Activated CD4-positive, CD25-positive, alpha-beta regulatory T cell treated with anti-CD3 and anti-CD28 coated beads, Interleukin-2, amount 50 U/mL, for 24 hours (primary cell): ENCODE measurements at regions not wholly inside any gene's neighbourhood (a gene's known extent, or its start where the extent isn't known, plus 50 kb on each side); places are given as distances from the start of the nearest gene placed in this dataset.

Experiments used
- ATAC-seq, 2 donors: fragments of 150-1000 bp; cut with Tn5 transposase; one replicate each; pipeline ENCODE4 v1.10.0; 2021; ENCODE audit warnings: mild to moderate bottlenecking in 1 of 2, moderate library complexity in 1 of 2

GRCh38 chr19:30222428-30222873 lies 149.7 kb upstream of the ZNF536 start:
- no peak for ATAC-seq

DNA sequence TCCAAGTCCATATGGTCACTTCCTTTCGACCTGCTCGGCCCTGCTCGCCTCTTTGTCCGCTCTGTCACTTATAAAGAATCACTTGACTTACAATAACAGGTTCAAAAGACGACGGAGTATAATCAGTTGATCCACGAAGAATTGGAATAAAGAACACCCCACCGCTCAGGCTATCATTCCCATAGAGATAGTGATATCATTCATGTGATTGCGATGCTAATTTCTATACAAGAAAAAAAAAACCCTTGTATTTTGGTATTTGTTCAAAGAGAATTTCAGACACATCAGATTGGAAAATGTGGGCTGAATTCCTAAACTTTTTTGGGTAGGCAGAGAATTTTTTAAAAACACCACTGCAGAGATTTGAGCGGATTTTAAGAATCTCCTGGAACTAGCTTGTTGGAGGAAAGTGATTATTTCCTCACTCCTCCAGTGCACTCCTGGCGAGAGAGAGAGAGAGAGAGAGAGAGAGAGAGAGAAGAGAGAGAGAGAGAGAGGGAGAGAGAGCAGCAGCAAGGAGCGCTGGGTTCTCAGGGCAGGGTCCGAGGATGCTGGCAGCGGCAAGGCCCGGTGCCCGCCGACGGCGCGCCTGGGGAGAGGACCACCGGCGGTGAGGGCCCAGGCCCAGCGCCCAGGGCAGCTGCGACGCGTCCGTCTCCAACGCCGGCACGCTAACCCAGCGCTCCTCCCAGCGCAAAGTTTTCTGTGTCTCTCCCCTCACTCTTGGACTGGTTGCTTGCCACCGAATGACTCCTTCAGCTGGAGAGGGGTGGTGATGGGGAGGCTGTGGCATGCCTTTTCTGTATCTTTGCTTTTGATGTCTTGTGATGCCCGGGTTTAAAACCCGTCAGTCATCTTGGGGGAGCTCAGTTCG lies 149.0 kb upstream of the ZNF536 start:
- no peak for ATAC-seq

GRCh38 chr19:30223866-30224688 lies 148.1 kb upstream of the ZNF536 start:
- ATAC-seq, result no peak

DNA sequence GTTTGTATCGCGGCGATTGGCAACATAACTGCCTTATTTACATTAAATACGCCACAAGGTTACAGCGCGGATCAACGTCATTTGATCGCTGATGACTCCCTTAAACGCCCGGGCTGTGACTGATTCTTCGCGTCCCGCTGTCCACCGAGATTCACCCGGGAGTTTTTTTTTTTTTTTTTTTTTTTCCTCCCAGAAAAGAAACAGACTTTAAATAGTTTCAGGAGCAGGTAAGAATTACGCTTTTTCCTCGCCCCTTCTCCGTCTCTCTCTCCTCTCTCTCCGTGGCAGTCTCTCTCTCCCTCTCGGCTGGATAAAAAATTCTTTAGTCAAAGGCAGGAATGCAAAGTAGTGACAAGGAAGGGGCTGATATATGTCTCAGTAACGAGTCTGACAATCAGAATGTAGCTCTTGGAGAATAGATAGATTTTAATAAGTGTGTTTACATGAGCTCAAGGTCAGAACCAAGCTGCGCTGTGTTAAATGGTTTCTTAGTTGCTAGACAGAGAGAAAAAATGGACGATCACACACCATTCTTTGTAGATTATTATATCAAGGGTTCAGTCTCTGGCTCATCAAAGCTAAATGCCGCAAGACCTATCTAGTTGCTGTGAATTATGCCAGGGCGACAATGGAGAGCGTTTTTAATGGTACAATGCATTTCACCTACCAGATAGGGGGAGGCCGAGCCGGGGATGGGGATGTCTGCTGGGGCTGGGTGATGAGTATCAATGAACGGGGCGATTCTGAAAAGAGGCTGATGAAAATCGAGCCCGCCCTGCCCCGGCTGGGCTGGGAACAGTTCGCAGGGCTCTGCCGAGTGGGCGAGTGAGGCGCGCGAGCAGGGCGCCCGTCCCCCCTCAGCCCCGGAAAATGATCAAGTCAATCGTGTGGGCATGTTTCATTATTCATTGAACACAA lies 147.2 kb upstream of the ZNF536 start:
- peak in 1 of 2 donors; percentile 28 for ATAC-seq

GRCh38 chr19:30225676-30226463 lies 146.3 kb upstream of the ZNF536 start:
- ATAC-seq, result no peak

DNA sequence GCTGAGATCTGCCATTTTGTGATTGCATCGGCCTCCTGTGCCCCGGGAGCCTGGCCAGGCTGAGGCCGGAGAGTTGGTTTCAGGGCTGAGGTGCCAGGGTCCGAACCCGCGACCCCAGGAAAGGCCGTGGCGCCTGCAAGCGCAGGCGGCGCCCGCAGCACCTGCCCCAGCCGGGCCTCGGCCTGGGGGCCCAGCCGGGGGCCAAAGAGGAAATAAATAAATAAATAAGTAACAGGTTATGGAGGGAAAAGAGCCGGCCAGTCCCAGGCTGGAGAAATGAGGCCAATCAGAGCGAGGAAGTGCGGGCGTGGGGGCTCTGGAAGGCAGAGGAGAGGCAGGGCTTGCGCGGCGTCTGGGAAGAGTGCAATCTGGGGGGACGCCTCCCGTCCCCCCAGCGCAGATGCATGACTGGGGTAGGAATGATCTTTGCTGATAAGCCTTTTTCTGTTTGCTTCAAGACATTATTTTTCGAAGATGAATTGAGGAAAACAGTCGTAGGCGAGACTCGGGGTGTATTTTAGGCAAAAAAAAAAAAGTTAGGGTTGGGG lies 145.6 kb upstream of the ZNF536 start:
- ATAC-seq, result no peak

GRCh38 chr19:30227012-30227621 lies 145.1 kb upstream of the ZNF536 start:
- no peak for ATAC-seq

GRCh38 chr19:30227661-30228112 lies 144.5 kb upstream of the ZNF536 start:
- ATAC-seq, result peak; percentile 62 to 63

DNA sequence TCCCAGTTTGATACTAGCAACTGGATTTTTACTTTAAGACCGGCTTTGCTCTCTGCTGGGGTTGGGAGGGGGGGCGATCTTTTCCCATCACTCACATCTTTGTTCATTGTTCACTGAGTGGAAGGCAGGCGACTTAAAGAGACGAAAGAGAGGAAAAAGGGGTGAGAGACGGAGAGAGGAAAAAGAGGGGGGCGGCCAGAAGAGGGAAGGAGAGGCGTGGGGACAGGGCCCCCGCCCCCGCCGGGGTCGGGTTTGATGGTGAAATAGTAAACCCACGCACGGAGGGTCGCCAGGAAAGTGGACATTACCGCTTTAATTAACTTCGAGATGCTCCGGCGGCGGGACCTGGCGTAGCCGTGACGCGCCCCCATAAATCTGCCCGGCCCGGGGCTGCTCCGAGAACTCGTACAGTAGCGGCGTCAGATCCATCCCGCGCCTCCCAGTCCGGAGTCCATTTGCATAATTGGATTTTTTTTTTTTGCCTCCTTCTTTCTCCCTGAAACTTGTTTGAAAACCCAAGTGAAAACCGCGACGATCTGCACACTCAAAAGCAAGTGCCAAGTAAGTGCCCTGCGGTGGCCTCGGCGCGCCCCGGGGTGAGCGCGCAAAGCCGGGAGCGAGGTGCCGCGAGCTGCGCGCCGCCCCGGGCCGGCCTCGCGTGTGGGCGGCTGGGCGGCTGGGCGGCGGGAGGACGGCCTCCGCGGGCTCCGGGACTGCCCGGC lies 143.9 kb upstream of the ZNF536 start:
- no peak for ATAC-seq

DNA sequence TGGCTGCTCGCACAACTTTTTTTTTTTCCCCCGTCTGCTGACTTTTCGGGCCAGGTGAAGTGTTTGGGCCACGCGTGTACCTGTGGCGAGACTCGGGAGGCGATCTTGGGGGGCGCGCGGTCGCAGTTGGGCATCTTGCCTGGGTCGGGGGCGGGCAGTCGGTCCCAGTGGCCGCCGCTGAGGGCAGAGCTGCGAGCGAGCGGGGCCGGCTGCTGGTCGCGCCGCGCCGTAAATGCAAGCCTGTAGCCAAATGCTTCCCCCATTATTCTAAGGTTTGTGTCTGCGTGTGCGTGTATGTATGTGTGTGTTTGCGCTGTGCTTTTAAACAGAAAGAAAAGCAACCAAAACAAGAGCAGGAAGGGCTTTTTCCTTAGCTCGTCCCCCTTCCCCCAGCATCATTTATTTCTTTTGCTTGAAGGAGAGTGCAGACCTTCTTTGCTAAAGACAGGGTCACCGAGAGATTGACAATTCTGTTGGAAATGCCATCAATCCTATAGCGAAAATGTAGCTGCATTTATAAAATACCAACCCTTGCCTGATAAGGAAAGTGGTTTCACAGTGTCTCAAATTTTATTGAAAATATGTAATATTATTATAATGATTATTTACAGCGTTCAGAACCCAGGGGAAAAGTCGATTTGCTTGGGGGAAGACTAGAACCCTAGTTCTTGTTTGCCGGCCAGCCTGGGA lies 143.2 kb upstream of the ZNF536 start:
- ATAC-seq, result no peak

DNA sequence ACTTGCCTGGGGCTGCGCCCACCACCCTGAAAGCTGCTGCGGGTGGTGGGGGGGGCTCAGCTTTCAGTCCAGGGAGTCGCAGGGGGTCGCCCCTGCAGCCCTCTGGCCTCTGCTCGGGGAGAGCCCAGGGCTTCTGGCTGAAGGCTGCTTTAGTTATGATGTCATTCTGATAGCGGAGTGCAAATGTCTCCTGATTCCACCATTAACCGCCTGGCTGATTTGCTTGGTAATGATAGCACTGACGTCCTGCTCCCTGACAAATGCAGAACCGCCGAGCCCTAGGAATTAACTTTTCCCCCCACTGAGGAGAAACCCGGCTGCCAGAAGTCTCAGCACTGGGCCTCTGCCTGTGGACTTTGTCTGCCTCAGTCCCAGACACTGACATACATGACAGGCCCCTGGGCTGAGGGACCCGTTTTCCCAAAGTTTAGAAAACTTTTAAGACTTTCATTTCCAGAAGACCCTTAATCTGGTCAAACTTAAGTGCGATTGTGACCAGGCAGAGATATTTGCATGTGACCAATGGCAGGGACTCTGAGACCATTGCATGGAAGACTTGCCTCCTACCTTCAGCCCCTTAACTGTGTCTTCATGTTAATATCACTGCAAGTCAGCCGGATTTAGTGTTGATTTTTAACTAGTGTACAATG lies 142.5 kb upstream of the ZNF536 start:
- no peak for ATAC-seq

DNA sequence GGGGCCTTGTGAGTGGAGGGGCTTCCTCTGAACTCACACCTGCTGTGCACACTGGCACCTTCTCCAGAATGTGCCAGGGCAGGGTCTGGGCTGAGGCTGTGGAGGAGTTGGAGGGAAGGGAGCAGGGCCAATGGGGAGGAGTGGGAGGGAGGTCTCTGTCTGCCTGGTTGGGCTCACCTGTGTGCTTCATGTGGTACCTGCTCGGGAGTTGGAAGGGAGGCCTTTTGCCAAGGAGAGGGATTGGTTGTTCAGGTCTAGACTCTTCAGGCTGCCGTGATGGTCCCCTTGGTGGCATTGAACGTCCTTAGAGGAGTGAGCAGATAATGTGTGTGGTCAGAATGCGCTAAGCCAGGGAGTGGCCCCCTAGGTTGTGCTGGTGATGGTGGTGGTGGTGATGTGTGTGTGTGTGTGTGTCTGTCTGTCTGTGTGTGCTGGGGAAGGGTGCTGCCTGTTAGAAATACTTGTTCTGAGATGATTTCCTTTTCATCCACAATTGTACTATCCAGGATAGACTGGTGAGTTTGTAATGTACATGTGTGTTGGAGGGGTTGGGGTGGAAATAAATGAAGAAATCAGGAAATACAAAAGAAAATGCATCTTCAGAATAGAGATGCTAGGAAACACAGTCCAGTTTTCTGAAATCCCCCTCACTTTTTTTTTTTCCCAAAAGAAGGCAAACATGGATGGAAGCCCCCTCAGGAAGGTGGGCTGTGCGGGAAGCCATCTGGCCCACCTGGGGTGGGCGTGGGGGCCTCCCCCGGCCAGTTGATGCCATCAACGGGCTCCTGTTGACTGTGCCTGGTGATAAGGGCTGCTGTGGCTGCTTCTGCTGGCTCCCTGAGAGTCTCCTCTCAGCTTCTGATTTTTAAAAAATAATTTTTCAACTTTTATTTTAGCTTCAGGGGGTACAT lies 140.5 kb upstream of the ZNF536 start:
- no peak for ATAC-seq

- no peak for ATAC-seq
Measured at GRCh38 chr19:30233375-30233774, 138.8 kb upstream of the ZNF536 start.

DNA sequence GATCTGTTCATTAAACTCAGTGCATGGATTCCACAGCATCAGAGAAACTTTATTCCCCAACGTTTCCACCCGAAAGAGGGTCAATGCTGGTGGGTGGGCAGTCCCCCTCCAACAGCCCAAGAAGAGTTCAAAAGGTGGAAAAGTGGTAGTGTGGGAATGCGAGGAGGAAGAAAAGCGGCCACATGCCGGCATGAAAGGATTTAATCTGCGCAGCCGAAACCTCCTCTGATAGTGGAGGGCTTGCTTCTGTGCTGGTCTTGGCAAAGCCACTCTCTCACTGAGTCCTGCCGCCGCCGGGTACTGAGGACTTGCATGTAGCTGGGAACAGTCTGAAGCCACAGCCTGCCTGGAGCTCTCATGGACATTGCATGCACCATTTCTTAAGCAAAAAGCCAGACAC lies 136.2 kb upstream of the ZNF536 start:
- ATAC-seq, result no peak

- no peak for ATAC-seq
Measured at GRCh38 chr19:30236587-30236986, 135.6 kb upstream of the ZNF536 start.

DNA sequence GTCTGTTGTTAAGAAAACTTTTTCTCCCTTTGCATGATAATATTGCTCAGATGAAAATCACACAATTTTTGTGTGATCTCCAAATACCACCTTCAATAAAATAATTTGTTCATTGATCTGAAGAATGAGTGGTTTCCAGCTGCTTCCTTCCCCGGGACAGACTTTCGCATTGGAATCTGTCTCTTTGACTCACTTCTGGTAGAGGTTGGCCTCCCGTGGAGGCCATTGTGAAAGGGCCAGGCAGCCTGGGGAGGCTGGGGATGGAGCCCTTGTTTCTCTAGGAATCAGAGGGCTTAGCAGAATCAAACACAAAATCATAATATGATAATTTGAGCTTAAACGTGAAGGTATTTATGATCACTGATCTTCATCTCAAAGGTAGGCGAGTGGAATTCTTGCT lies 135.0 kb upstream of the ZNF536 start:
- ATAC-seq, result no peak

GRCh38 chr19:30240904-30241695 lies 131.1 kb upstream of the ZNF536 start:
- ATAC-seq, result no peak
